GM12878 (cell line): ENCODE measurements at regions not wholly inside any gene's neighbourhood (a gene's known extent, or its start where the extent isn't known, plus 50 kb on each side); places are given as distances from the start of the nearest gene placed in this dataset.

Experiments used
- ATAC-seq: fragments of 200-7000 bp; cut with Tn5 transposase; 3 replicates; pipeline ENCODE4 v1.9.1; 2020; ENCODE audit warnings: mild to moderate bottlenecking, moderate library complexity
- BruUV-seq: library from RNA; stranded (reverse); fragments of 400-500 nt; replicated peaks from 2 replicates; lab custom pipeline; 2021; lab: Mats Ljungman, UMichigan
- CTCF ChIA-PET: fragments of 300-600 bp; sonication (Branson Sonifier 250); formaldehyde crosslinking; extraction: SDS; loops from one replicate; lab custom pipeline; 2021; ENCODE audit warnings: inconsistent platforms; lab: Yijun Ruan, JAX
- POLR2A ChIA-PET: fragments of 350-600 bp; formaldehyde crosslinking; extraction: SDS; loops from one replicate; lab custom pipeline; 2021; ENCODE audit warnings: inconsistent platforms; lab: Charles Lee
- RAD21 ChIA-PET: fragments of 300-600 bp; sonication (Branson Sonifier 250); formaldehyde crosslinking; loops from one replicate; lab custom pipeline; 2023; ENCODE audit warnings: antibody characterized with exemption; ENCODE audit not compliant: unreplicated experiment; lab: Charles Lee
- SMC1A ChIA-PET: fragments of 300-600 bp; sonication (Branson Sonifier 250); formaldehyde crosslinking; loops from one replicate; lab custom pipeline; 2023; ENCODE audit not compliant: unreplicated experiment, uncharacterized antibody; lab: Charles Lee
- DNase-seq: peaks from one replicate; pipeline ENCODE4 v3.0.0-alpha.2; 2011; ENCODE audit warnings: low read depth, low spot score
- FAIRE-seq: peaks from 3 replicates; lab custom pipeline; 2011; peaks lifted over from hg19 to GRCh38; lab: Jason Lieb, UNC
- H2AFZ ChIP-seq: 2 replicates; pipeline ENCODE4 v1.6.0; 2011; ENCODE audit warnings: low read depth, low read length, control low read depth; ENCODE audit not compliant: control insufficient read depth
- H3K27ac ChIP-seq: 2 replicates; pipeline ENCODE4 v1.5.1; 2011; ENCODE audit warnings: control low read depth; ENCODE audit not compliant: control insufficient read depth, insufficient read depth
- H3K27me3 ChIP-seq, 2 experiments: replicated peaks in 1 of 2; 2 replicates each; pipeline versions ENCODE4 v1.6.0 to v1.6.1; 2011; ENCODE audit warnings: low read length in 1 of 2; ENCODE audit not compliant: control insufficient read depth in 2 of 2, insufficient read depth in 2 of 2
- H3K36me3 ChIP-seq, 2 experiments: 2 replicates each; pipeline ENCODE4 v1.5.1; 2011; ENCODE audit warnings: low read length in 1 of 2; ENCODE audit not compliant: control insufficient read depth in 2 of 2, insufficient read depth in 2 of 2
- H3K4me1 ChIP-seq: 2 replicates; pipeline ENCODE4 v1.6.1; 2011; ENCODE audit warnings: mild to moderate bottlenecking, low read length, moderate library complexity, mixed read lengths; ENCODE audit not compliant: control insufficient read depth, insufficient read depth
- H3K4me2 ChIP-seq: 2 replicates; pipeline ENCODE4 v1.6.0; 2011; ENCODE audit warnings: control low read depth; ENCODE audit not compliant: control insufficient read depth, insufficient read depth
- H3K4me3 ChIP-seq: fragments of 200-600 bp; sonication (generic); 2 replicates; pipeline ENCODE4 v1.5.1; 2016
- H3K79me2 ChIP-seq: 2 replicates; pipeline ENCODE4 v1.6.0; 2011; ENCODE audit warnings: low read length; ENCODE audit not compliant: control insufficient read depth, insufficient read depth
- H3K9ac ChIP-seq: 2 replicates; pipeline ENCODE4 v1.8.0; 2011; ENCODE audit warnings: low read length, control low read depth, mixed read lengths; ENCODE audit not compliant: control insufficient read depth, insufficient read depth
- H3K9me3 ChIP-seq: replicated peaks from 3 replicates; pipeline ENCODE4 v1.5.1; 2011; ENCODE audit warnings: mild to moderate bottlenecking, low read length; ENCODE audit not compliant: control insufficient read depth, insufficient read depth
- H4K20me1 ChIP-seq: 2 replicates; pipeline ENCODE4 v1.6.0; 2011; ENCODE audit not compliant: control insufficient read depth, insufficient read depth
- PML ChIP-seq: IDR thresholded peaks from 2 replicates; pipeline ENCODE4 v1.6.1; 2012; ENCODE audit warnings: low read length, inconsistent platforms
- RAD21 ChIP-seq: IDR thresholded peaks from 2 replicates; pipeline ENCODE4 v1.6.1; 2011; ENCODE audit warnings: mild to moderate bottlenecking, low read depth, low read length, moderate library complexity; ENCODE audit not compliant: insufficient read depth
- SIN3A ChIP-seq: IDR thresholded peaks from 2 replicates; pipeline ENCODE4 v1.6.1; 2012; ENCODE audit warnings: low read depth, low read length, improper control_type of control experiment
- SMC3 ChIP-seq: IDR thresholded peaks from 2 replicates; pipeline ENCODE4 v1.6.1; 2011; ENCODE audit warnings: low read length, improper control_type of control experiment, borderline replicate concordance
- WGBS: methylation state at CpG from one replicate; pipeline ENCODE4 v1.1.6; 2016; ENCODE audit warnings: low lambda C conversion rate; ENCODE audit not compliant: insufficient replicate concordance, insufficient coverage; ENCODE audit errors: missing lambda C conversion rate; 5-methylcytosine and 5-hydroxymethylcytosine counted together
- in situ Hi-C: fragments of 300-500 bp; cut with MboI; formaldehyde crosslinking; loops from 9 replicates; pipeline ENCODE4 v1.14.3; 2018; ENCODE audit warnings: mixed read lengths
- intact Hi-C: fragments of 100-400 bp; cut with micrococcal nuclease; formaldehyde crosslinking; loops from one replicate; pipeline ENCODE4 v1.14.2; 2022; ENCODE audit not compliant: unreplicated experiment
- TF ChIP-seq, protein P1 (sequence below): fragments of 150-350 bp; IDR thresholded peaks from 2 replicates; pipeline ENCODE4 v1.6.1; 2014; ENCODE audit warnings: mild to moderate bottlenecking, low read depth, low read length
- TF ChIP-seq, protein P2 (sequence below), 3 experiments: IDR thresholded peaks in 2 of 3; conservative IDR thresholded peaks in 1 of 3; 2 replicates each; pipeline ENCODE4 v1.5.1; 2011; ENCODE audit warnings: low read depth in 3 of 3, low read length in 3 of 3, mild to moderate bottlenecking in 3 of 3, control low read depth in 2 of 3, moderate library complexity in 2 of 3, inconsistent platforms in 1 of 3, mixed read lengths in 1 of 3; ENCODE audit not compliant: control insufficient read depth in 2 of 3, insufficient read depth in 1 of 3; ENCODE audit errors: extremely low read depth in 1 of 3

- no peak overlapping the region for H3K27ac ChIP-seq
- ChIA-PET RAD21 (interaction anchor here (0.6 to 2.2 kb wide), 6 partner anchors 9 to 1485 kb away, joined by 3 to 4 read pairs (median 3); no protein-coding TSS in a partner anchor), SMC1A (interaction anchor here (0.8 to 1.3 kb wide), 8 partner anchors 9 to 1457 kb away, joined by 3 to 7 read pairs (median 3); no protein-coding TSS in a partner anchor), POLR2A (no interaction called here), CTCF (interaction anchor here (1.0 to 2.6 kb wide), 14 partner anchors 9 to 1419 kb away, joined by 3 to 18 read pairs (median 4); no protein-coding TSS in a partner anchor)
- ATAC-seq (peak; percentile 75), DNase-seq (no peak), FAIRE-seq (no peak)
- peak; percentile 45 for TF ChIP-seq RAD21
- TF ChIP-seq PML, result no peak
- no peak for TF ChIP-seq SIN3A
- TF ChIP-seq, protein P1, sequence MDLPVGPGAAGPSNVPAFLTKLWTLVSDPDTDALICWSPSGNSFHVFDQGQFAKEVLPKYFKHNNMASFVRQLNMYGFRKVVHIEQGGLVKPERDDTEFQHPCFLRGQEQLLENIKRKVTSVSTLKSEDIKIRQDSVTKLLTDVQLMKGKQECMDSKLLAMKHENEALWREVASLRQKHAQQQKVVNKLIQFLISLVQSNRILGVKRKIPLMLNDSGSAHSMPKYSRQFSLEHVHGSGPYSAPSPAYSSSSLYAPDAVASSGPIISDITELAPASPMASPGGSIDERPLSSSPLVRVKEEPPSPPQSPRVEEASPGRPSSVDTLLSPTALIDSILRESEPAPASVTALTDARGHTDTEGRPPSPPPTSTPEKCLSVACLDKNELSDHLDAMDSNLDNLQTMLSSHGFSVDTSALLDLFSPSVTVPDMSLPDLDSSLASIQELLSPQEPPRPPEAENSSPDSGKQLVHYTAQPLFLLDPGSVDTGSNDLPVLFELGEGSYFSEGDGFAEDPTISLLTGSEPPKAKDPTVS, result no peak
- peak; percentile 41; the same call in 1 of the 2 replicates for TF ChIP-seq SMC3
- TF ChIP-seq, protein P2, sequence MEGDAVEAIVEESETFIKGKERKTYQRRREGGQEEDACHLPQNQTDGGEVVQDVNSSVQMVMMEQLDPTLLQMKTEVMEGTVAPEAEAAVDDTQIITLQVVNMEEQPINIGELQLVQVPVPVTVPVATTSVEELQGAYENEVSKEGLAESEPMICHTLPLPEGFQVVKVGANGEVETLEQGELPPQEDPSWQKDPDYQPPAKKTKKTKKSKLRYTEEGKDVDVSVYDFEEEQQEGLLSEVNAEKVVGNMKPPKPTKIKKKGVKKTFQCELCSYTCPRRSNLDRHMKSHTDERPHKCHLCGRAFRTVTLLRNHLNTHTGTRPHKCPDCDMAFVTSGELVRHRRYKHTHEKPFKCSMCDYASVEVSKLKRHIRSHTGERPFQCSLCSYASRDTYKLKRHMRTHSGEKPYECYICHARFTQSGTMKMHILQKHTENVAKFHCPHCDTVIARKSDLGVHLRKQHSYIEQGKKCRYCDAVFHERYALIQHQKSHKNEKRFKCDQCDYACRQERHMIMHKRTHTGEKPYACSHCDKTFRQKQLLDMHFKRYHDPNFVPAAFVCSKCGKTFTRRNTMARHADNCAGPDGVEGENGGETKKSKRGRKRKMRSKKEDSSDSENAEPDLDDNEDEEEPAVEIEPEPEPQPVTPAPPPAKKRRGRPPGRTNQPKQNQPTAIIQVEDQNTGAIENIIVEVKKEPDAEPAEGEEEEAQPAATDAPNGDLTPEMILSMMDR (IDR thresholded peaks at IDR 0.05 in 2 of 3, conservative IDR thresholded peaks at IDR 0.05 in 1 of 3; ENCODE audit: control insufficient read depth in 2 of 3, extremely low read depth in 1 of 3, insufficient read depth in 1 of 3, low read depth in 3 of 3, low read length in 3 of 3), result peak; percentile 28 to 56 (median 37); a peak in 5 of 6 replicates
- no TSS peak for BruUV-seq
- 4% methylated on average over 3 of the region's 3 CpGs for WGBS
- H3K36me3 ChIP-seq, result no peaks in the 10 kb centered on the region
- H3K9me3 ChIP-seq, result no peaks in the 10 kb centered on the region
- no peak overlapping the region for H3K9ac ChIP-seq
- no peak overlapping the region for H2AFZ ChIP-seq
- intact Hi-C loops, result loop anchor here (2.0 to 5.0 kb wide), 2 partner anchors 198 to 1483 kb away; no protein-coding TSS in a partner anchor
- H3K4me1 ChIP-seq, result no peaks in the 10 kb centered on the region
- no peak overlapping the region for H3K4me2 ChIP-seq
- no peak overlapping the region for H3K4me3 ChIP-seq
- H3K79me2 ChIP-seq, result no peaks in the 10 kb centered on the region
- in situ Hi-C loops, result loop anchor here (10.0 kb wide), 1 partner anchor 1486 kb away; no protein-coding TSS in a partner anchor
- H4K20me1 ChIP-seq, result no peaks in the 10 kb centered on the region
- H3K27me3 ChIP-seq, result no peaks in the 10 kb centered on the region
These were observed 62.3 kb upstream of the ANO5 start for GRCh38 chr11:22130462-22131053.
